Uterus (tissue), 3 donors: ENCODE measurements at regions not wholly inside any gene's neighbourhood (a gene's known extent, or its start where the extent isn't known, plus 50 kb on each side); places are given as distances from the start of the nearest gene placed in this dataset.
"Not testable (repeated sequence)": the region's sequence is repeated elsewhere in the genome, so short reads cannot be mapped to it uniquely, and the experiment has no call there.

ENCODE experiments used
- DNase-seq, 2 donors: peaks; one replicate each; pipeline ENCODE4 v3.0.0-alpha.2; 2019 to 2020
- H3K27ac ChIP-seq, 2 donors: fragments of 200-600 bp; sonication (generic); 1 replicate in 1 of 2; 2 replicates in 1 of 2; pipeline ENCODE4 v1.5.1; 2016 to 2018
- H3K27me3 ChIP-seq, 2 donors: fragments of 200-600 bp; sonication (generic); one replicate each; pipeline ENCODE4 v1.5.1; 2018 to 2019; ENCODE audit warnings: control low read depth in 1 of 2
- H3K36me3 ChIP-seq, 2 donors: fragments of 200-600 bp; sonication (generic); one replicate each; pipeline ENCODE4 v1.5.1; 2019; ENCODE audit warnings: control low read depth in 1 of 2
- H3K4me1 ChIP-seq, 2 donors: fragments of 200-600 bp; sonication (generic); one replicate each; pipeline ENCODE4 v1.5.1; 2018 to 2019; ENCODE audit warnings: control low read depth in 1 of 2
- H3K4me3 ChIP-seq, 2 donors: fragments of 200-600 bp; sonication (generic); 1 replicate in 1 of 2; 2 replicates in 1 of 2; pipeline ENCODE4 v1.5.1; 2018 to 2019; ENCODE audit warnings: mild to moderate bottlenecking in 1 of 2
- H3K9me3 ChIP-seq, 2 donors: fragments of 200-600 bp; sonication (generic); one replicate each; pipeline ENCODE4 v1.5.1; 2019; ENCODE audit warnings: control low read depth in 1 of 2
- CTCF ChIP-seq, 4 experiments: fragments of 200-600 bp in 2 of 4; fragments of 450-650 bp in 2 of 4; sonication (generic) in 2 of 4; IDR thresholded peaks; one replicate each; pipeline ENCODE4 v1.5.1; 2016 to 2019; ENCODE audit warnings: antibody characterized with exemption in 4 of 4, mild to moderate bottlenecking in 2 of 4, moderate library complexity in 1 of 4
- POLR2A ChIP-seq, 2 donors: fragments of 450-650 bp; IDR thresholded peaks; one replicate each; pipeline ENCODE4 v1.6.1; 2016; ENCODE audit warnings: antibody characterized with exemption in 2 of 2, mild to moderate bottlenecking in 1 of 2, moderate library complexity in 1 of 2
- intact Hi-C: fragments of 100-400 bp; cut with DNase I; formaldehyde crosslinking; loops from one replicate; pipeline ENCODE4 v1.15.1; 2023; ENCODE audit warnings: low total_unique reads
- donor health status: DM: yes; HTN: yes; CAD: no.

GRCh38 chrX:27241981-27242380 lies 221.2 kb downstream of the PPP4R3C start:
- intact Hi-C loops = no loop called here
- H3K9me3 ChIP-seq = no peaks in the 10 kb centered on the region
- no peak overlapping the region for H3K4me3 ChIP-seq
- no peak for TF ChIP-seq CTCF (IDR thresholded peaks at IDR 0.05)
- TF ChIP-seq POLR2A (IDR thresholded peaks at IDR 0.05) = no peak
- no peaks in the 10 kb centered on the region for H3K27me3 ChIP-seq
- H3K4me1 ChIP-seq = no peaks in the 10 kb centered on the region
- no peak overlapping the region for H3K27ac ChIP-seq
- DNase-seq = no peak
- no peaks in the 10 kb centered on the region for H3K36me3 ChIP-seq

GRCh38 chrX:27240042-27240441 lies 223.1 kb downstream of the PPP4R3C start:
- H3K9me3 ChIP-seq, H3K27me3 ChIP-seq, H3K4me3 ChIP-seq, intact Hi-C loops, DNase-seq, H3K4me1 ChIP-seq, H3K27ac ChIP-seq, H3K36me3 ChIP-seq: not testable (repeated sequence)

- intact Hi-C loops = no loop called here
- DNase-seq = no peak
- Histone ChIP-seq H3K36me3 (no peaks in the 10 kb centered on the region), H3K4me3 (no peak overlapping the region), H3K9me3 (no peaks in the 10 kb centered on the region), H3K27ac (no peak overlapping the region), H3K27me3 (peaks cover 0 to 3% of the 10 kb centered on the region in 2 donors), H3K4me1 (no peaks in the 10 kb centered on the region)
- no peak for TF ChIP-seq CTCF (IDR thresholded peaks at IDR 0.05)
Observed at GRCh38 chrX:27236681-27237080, 226.5 kb downstream of the PPP4R3C start.

- peaks cover 0 to 9% of the 10 kb centered on the region in 2 donors for H3K27me3 ChIP-seq
- intact Hi-C loops = no loop called here
- no peak for DNase-seq
- H3K4me3 ChIP-seq = no peak overlapping the region
- no peaks in the 10 kb centered on the region for H3K9me3 ChIP-seq
- no peak overlapping the region for H3K27ac ChIP-seq
- no peak for TF ChIP-seq CTCF (IDR thresholded peaks at IDR 0.05)
- TF ChIP-seq POLR2A (IDR thresholded peaks at IDR 0.05) = no peak
- no peaks in the 10 kb centered on the region for H3K4me1 ChIP-seq
- H3K36me3 ChIP-seq = no peaks in the 10 kb centered on the region
Observed at GRCh38 chrX:27229721-27230120, 233.4 kb downstream of the PPP4R3C start.

- no peak overlapping the region for H3K4me3 ChIP-seq
- no peaks in the 10 kb centered on the region for H3K4me1 ChIP-seq
- no peak for TF ChIP-seq CTCF (IDR thresholded peaks at IDR 0.05)
- no peak for TF ChIP-seq POLR2A (IDR thresholded peaks at IDR 0.05)
- intact Hi-C loops = no loop called here
- peaks cover 0 to 1% of the 10 kb centered on the region in 2 donors for H3K27me3 ChIP-seq
- DNase-seq = no peak
- no peaks in the 10 kb centered on the region for H3K36me3 ChIP-seq
- no peak overlapping the region for H3K27ac ChIP-seq
- H3K9me3 ChIP-seq = no peaks in the 10 kb centered on the region
Observed at GRCh38 chrX:27222661-27223060, 240.5 kb downstream of the PPP4R3C start.

GRCh38 chrX:27186671-27187070 lies 276.5 kb downstream of the PPP4R3C start:
- H3K9me3 ChIP-seq = no peaks in the 10 kb centered on the region
- intact Hi-C loops = no loop called here
- no peak overlapping the region for H3K4me3 ChIP-seq
- no peak for DNase-seq
- no peaks in the 10 kb centered on the region for H3K4me1 ChIP-seq
- no peaks in the 10 kb centered on the region for H3K27me3 ChIP-seq
- no peak overlapping the region for H3K27ac ChIP-seq
- no peak for TF ChIP-seq POLR2A (IDR thresholded peaks at IDR 0.05)
- TF ChIP-seq CTCF (IDR thresholded peaks at IDR 0.05) = peak; percentile 27 to 63 (median 46)
- H3K36me3 ChIP-seq = no peaks in the 10 kb centered on the region
